HG03066 (cell line): ENCODE measurements at regions not wholly inside any gene's neighbourhood (a gene's known extent, or its start where the extent isn't known, plus 50 kb on each side); places are given as distances from the start of the nearest gene placed in this dataset.

Experiments
- ATAC-seq: cut with Tn5 transposase; IDR thresholded peaks from one replicate; pipeline ENCODE4 v1.9.1; 2021; ENCODE audit warnings: low read depth; ENCODE audit not compliant: unreplicated experiment

DNA sequence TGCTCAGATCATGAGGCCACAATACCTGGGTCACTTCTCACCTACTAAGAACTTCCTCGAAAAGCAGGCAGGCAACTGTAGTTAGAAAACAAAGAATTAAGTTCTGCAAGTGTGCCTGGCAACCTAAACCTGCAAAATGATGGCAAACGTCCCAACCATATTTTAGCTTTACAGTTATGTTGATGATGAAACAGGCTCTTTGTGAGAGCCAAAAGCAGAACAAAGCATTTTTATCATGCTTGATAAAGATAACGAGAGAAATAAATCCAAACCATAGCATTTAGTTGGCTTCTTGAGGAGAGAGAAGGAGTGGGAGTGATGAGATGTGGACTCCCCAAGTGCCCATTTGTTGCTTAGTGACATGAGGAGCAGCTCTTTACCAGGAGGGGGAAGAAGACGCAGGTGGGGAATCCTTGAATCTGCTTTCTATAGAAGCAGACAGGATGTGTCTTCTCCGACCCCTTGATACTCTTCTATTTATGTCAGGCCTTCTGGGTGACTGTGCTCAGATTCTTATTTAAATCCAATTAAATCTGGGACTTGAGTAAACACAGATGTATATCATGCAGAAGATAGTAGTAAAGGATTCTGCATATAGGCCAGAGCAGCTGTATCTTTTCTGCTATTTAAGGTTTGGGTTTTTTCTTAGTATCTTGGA, 221.2 kb downstream of the TMEM167A start:
- ATAC-seq = no peak

DNA sequence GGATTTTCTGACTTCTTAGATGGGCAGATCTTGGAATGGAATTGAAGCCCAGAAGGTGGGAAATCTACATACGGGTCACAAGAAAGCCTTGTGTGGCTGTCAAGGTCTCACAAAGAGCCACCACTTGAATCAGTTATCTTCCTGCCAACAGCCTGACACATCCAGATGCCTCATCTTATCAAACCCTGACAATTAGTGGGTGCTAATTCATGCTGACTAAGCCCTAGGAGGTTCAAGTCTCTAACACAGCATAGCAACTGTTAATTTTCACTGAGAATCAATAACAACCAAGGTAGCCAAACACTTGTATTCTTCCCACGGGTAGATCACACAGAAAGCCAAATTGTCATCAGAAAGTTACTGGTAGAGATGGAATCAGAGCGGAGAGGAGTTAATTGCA, 222.2 kb downstream of the TMEM167A start:
- no peak for ATAC-seq

- ATAC-seq = no peak
Measured at GRCh38 chr5:82851471-82851870, 225.7 kb downstream of the TMEM167A start.

DNA sequence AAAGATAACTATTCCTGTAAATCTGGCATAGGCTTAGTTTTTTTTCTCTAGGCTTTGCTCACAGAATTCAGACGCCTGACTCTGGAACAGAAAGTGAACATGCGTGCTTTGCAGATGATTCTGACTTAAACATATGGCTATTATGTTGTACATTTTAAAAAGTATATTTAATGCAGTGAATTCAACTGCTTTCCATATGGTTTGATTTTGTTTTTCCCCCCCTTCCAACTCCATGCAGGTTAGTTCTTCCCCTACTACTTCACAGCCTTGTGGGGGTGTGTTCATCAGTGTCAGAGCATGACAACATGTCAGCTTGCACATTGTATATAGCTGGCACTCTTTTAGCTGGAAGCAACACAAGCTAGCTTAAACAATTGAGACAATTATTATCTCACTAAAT, 226.8 kb downstream of the TMEM167A start:
- no peak for ATAC-seq

DNA sequence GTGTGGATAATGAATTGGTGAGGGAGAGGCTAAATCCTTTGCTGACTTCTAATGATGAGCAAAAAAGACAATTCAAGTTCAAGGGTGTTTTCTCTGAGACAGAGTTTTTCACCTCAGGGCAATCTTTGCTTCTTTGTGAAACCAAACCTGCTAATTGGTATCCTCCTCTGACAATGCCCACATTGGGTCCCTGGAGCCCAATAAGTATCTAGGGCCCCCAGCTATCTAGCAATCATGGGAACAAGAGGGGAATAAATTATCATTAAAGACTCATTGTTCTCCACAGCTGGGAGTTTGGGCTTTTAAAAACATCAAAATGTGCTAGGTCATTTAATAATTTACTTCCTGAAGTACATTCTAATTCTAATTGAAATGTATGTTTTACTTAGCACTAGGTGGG, 227.3 kb downstream of the TMEM167A start:
- no peak for ATAC-seq

DNA sequence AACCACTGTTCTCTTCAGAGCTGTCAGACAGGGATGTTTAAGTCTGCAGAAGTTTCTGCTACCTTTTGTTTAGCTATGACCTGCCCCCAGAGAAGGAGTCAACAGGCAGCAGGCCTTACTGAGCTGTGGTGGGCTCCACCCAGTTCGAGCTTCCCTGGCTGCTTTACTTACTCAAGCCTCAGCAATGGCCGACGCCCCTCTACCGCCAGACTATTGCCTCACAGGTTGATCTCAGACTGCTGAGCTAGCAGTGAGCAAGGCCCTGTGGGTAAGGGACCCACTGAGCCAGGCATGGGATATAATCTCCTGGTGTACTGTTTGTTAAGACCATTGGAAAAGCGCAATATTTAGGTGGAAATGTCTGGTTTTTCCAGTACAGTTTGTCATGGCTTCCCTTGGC, 229.6 kb downstream of the TMEM167A start:
- no peak for ATAC-seq

GRCh38 chr5:82839881-82840280, 237.3 kb downstream of the TMEM167A start:
- no peak for ATAC-seq

DNA sequence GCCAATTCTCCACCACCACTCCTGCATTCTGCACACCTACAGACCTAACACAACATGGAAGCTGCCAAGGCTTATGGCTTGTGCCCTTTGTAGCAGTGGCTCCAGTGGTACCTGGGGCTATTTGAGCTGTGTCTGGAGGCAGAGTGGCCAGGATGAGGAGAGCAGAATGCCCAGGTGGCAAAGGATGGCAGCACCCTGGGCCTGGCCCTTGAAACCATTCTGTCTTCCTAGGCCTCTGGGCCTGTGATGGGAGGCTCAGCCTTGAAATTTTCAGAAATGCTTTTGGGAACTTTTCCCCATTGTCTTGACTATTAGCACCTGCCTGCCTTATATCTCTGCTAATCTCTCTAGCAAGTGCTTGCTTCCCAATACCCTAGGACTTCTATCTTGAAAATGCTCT, 241.7 kb downstream of the TMEM167A start:
- no peak for ATAC-seq

DNA sequence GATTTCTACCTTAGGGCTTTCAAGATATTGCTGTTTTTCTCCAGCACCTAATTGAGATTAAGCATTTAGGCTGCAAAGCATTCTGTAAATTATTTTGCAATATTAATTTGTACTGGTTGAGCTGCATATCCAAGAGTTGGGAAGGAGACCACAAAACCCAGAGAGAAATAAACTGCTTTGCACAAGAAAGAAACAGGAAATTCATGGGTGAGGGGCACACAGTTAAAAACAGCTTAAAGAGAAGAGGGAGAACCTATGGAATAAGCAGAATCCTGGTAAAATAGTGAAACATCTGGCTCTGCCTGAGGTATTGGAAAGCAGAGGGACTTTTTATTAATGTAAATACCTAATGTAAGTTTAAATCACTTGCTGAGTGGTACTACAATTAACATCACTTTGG, 243.0 kb downstream of the TMEM167A start:
- no peak for ATAC-seq

DNA sequence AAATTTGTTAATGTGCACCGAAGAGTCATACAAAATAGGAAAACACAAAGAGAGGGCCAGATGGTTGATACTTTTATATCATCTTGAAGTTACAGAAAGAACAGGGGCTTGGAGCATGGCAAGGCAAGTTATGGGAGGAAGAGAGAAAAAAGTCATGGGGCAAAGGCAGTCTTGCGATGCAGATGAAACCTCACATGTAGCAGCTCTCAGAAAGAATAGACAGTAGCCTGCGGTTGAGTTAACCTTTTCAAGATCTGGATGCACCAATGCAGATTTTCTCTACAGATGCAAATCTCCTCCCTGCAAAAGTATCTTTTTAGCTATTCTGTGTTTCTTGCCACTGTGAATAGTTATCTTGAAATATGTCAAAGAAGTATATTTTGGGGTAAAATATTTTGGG, 243.9 kb downstream of the TMEM167A start:
- ATAC-seq = no peak

DNA sequence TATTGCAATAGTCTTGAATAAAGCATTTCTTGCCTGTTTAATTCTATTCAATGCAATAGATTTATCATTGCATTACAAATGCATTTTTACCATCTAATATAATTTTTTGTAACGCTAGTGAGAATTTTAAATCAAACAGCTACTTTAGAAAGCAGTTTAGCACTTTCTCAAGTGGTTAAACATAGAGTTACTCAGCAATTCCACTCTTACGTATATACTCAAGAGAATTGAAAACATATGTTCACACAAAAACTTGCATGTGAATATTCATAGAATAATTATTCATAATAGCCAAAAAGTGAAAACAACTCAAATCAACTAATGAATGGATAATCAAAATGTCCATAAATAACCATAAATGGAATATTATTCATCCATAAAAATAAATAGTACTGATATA, 244.7 kb downstream of the TMEM167A start:
- no peak for ATAC-seq

DNA sequence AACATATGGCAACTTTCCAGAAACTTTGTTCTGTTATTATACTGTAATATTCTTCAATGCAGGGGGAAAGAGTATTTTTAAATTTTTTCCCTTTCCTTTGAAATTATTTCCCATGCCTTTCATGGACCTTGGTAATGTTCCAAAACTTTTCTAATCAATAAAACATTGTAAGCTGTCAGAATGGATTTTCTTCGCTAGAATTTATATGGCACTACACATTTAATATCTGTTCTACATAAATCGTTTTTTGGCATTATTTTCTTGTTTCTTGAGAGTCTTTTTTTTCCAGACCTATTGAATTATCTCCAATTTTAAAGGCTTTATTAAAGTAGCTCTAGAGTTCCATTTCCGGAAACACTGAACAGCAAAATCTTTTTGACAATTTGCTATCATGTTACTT, 249.0 kb downstream of the TMEM167A start:
- ATAC-seq = no peak

GRCh38 chr5:82827651-82828050, 249.5 kb downstream of the TMEM167A start:
- no peak for ATAC-seq

DNA sequence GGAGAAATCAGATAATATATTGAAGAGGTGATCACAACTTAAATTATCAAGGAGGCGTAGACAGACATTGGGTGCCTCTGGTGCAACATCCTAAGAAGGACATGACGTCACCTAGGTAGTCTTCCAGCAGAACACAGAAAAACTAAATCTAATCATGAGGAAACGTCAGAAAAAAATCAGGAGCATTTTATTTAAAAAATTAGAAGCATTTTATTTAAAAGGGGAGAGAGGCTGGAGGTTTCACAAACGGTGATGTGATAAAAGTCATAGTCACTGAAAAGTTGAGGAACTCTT, 254.6 kb downstream of the TMEM167A start:
- ATAC-seq = no peak

DNA sequence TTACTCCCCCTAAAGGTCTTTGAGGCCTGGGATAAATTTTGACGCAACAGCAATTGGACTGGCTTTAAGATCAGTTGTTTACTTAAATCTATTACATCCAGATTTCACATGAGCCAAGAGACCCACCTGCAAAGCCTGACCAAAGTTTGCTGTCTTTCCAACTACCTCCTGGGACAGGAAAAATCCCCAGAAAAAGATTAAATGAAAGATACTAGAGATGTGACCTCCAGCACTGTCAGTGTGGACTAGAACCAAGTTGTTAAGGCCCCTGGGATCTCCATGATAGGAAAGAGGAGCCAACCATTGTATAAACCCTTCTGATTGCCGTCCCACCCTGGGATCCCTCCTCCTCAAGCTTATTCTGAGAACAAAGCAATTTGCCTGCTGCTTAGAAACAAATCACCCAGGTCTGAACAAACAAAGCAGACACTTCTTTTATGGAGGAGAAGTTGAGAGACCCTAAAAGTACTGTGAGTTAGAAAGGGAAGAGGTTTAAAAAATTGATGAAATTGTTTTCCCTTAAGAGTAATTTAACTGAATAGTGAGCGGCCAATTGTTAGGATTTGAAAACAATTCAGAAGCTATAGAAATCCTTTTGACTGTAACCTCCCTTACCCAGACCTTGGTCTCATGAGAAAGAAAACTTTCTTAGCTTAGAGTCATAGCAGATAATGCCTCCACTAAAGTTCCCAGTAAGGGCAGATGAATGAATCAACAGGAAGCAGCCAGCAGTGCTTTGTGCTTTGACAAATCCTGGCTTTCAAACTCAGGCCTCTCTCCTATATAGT, 255.2 kb downstream of the TMEM167A start:
- no peak for ATAC-seq

GRCh38 chr5:82820961-82821845, 256.0 kb downstream of the TMEM167A start:
- peak; percentile 90 for ATAC-seq

DNA sequence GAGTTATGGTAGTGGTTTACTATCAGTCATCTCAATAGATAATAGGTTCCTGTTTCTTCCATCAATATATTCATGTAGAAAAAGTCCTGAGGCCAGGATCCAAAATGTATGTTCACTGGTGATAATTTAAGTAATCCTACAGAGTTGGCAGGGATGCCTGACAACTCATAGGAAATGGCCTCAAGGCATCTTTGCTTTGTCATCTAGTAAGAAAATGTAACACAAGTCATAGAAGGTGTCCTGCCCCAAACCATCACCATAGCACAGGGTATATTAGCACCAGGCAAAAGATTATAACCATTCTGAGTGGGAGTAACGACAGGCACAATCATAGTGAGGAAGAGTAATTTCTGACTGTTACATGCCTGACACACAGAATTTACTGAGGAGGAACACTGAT, 257.0 kb downstream of the TMEM167A start:
- no peak for ATAC-seq

DNA sequence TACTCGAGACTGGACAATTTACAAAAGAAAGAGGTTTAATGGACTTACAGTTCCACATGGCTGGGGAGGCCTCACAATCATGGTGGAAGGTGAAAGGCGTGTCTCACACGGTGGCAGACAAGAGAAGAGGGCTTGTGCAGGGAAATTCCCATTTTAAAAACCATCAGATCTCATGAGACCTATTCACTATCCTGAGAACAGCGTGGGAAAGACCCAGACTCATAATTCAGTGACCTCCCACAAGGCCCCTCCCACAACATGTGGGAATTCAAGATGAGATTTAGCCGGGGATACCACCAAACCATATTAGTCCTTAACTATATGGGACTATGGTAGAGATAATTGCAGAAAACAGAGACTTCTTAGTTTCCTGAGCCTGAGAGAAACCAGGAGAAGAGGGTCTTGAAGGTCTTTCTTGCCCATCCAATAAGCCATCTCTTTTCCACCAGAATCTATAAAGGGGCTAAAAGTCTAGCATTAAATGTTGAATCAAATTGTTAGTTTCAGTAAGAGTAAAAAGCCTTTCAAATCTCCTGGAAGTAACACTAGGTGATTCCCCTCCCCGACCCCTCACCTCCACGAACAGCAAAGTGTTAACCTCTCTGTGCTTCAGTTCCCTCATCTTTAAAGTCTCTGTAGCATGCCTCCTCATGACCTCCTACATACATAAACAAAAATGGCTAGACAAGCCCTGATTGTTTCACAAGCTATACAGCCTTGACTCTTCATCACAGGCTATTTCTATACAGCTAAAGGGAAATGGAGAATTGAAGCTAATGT, 259.1 kb downstream of the TMEM167A start:
- ATAC-seq = no peak

DNA sequence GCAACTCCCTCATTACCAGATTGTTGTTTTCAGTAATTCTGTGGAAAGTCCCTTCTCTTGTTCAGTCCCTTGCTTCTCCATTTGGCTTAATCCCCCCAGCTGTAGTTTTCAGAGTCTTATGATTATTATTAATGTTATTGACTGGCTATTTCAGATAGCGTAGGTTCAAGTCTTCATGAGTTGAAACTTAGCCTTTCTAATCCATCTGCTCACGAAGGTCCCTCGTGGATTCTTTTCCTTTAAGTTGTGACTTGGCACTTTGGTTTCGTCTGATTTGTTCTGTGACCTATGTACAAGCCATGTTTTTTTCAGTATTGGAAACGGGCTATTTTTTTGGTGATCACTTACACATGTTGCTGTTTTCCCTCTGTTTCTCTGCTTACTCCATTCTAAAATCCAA, 260.3 kb downstream of the TMEM167A start:
- no peak for ATAC-seq

- ATAC-seq = no peak
Measured at GRCh38 chr5:82815871-82816270, 261.3 kb downstream of the TMEM167A start.

- no peak for ATAC-seq
Measured at GRCh38 chr5:82813861-82814260, 263.3 kb downstream of the TMEM167A start.
